H1 (cell line): ENCODE measurements at regions not wholly inside any gene's neighbourhood (a gene's known extent, or its start where the extent isn't known, plus 50 kb on each side); places are given as distances from the start of the nearest gene placed in this dataset.
A peak's percentile ranks its signal among the peaks of the same experiment; 100 is the strongest.

ENCODE experiments used
- CTCF ChIA-PET: fragments of 300-600 bp; sonication (Branson Sonifier 250); formaldehyde crosslinking; loops from one replicate; lab custom pipeline; 2021; ENCODE audit not compliant: partially characterized antibody; lab: Charles Lee
- POLR2A ChIA-PET: fragments of 300-600 bp; sonication (Branson Sonifier 250); formaldehyde crosslinking; loops from one replicate; lab custom pipeline; 2021; ENCODE audit warnings: inconsistent platforms; ENCODE audit not compliant: partially characterized antibody; lab: Charles Lee
- DNase-seq, 2 experiments: peaks; one replicate each; pipeline versions ENCODE4 v3.0.0 to v3.0.0-alpha.2; 2010 to 2022; ENCODE audit warnings: low spot score in 2 of 2, low read depth in 1 of 2, mixed read lengths in 1 of 2
- FAIRE-seq: peaks from 2 replicates; lab custom pipeline; 2011; peaks lifted over from hg19 to GRCh38; lab: Jason Lieb, UNC
- H2AFZ ChIP-seq: 2 replicates; pipeline ENCODE4 v1.8.1; 2012; ENCODE audit warnings: low read length, inconsistent platforms
- H2AK5ac ChIP-seq: 2 replicates; pipeline ENCODE4 v1.6.1; 2013; ENCODE audit warnings: low read depth, low read length
- H2BK120ac ChIP-seq: replicated peaks from 2 replicates; pipeline ENCODE3; 2013; ENCODE audit warnings: low read depth, low read length, inconsistent platforms
- H2BK12ac ChIP-seq: 2 replicates; pipeline ENCODE4 v1.6.1; 2013; ENCODE audit warnings: low read depth, low read length
- H2BK15ac ChIP-seq: 2 replicates; pipeline ENCODE4 v1.6.1; 2013; ENCODE audit warnings: low read length
- H2BK20ac ChIP-seq: 2 replicates; pipeline ENCODE4 v1.6.1; 2013; ENCODE audit warnings: low read length
- H2BK5ac ChIP-seq: 2 replicates; pipeline ENCODE4 v1.6.1; 2013; ENCODE audit warnings: low read depth, low read length
- H3K14ac ChIP-seq: 2 replicates; pipeline ENCODE4 v1.6.1; 2013; ENCODE audit warnings: inconsistent platforms; ENCODE audit not compliant: insufficient read length
- H3K18ac ChIP-seq: 2 replicates; pipeline ENCODE4 v1.6.1; 2013; ENCODE audit warnings: low read length; ENCODE audit errors: extremely low read depth
- H3K23ac ChIP-seq: 2 replicates; pipeline ENCODE4 v1.6.1; 2013; ENCODE audit warnings: inconsistent platforms; ENCODE audit not compliant: insufficient read length
- H3K23me2 ChIP-seq: 2 replicates; pipeline ENCODE4 v1.6.1; 2013; ENCODE audit warnings: low read depth, low read length
- H3K27ac ChIP-seq: 2 replicates; pipeline ENCODE4 v1.6.1; 2011; ENCODE audit warnings: low read depth, low read length, inconsistent platforms
- H3K27me3 ChIP-seq, 4 experiments: replicated peaks in 1 of 4; 1 replicate in 1 of 4; 2 replicates in 3 of 4; pipeline versions ENCODE4 v1.6.1 to v1.8.1; 2011 to 2013; ENCODE audit warnings: low read length in 3 of 4, mild to moderate bottlenecking in 3 of 4, inconsistent platforms in 2 of 4, mixed read lengths in 2 of 4, moderate library complexity in 1 of 4; ENCODE audit not compliant: control insufficient read depth in 3 of 4, insufficient read depth in 3 of 4; ENCODE audit errors: extremely low read depth in 1 of 4
- H3K36me3 ChIP-seq, 4 experiments: 2 replicates each; pipeline versions ENCODE4 v1.6.1 to v1.8.1; 2011 to 2013; ENCODE audit warnings: mild to moderate bottlenecking in 4 of 4, low read length in 3 of 4, moderate library complexity in 2 of 4, control low read depth in 1 of 4, inconsistent platforms in 1 of 4; ENCODE audit not compliant: insufficient read depth in 4 of 4, control insufficient read depth in 2 of 4
- H3K4ac ChIP-seq: replicated peaks from 2 replicates; pipeline ENCODE3; 2013; ENCODE audit warnings: low read length, low read depth, mixed read lengths, inconsistent platforms; ENCODE audit not compliant: insufficient read length
- H3K4me1 ChIP-seq, 4 experiments: replicated peaks in 1 of 4; 1 replicate in 1 of 4; 2 replicates in 3 of 4; pipeline versions ENCODE4 v1.6.1 to v1.8.1; 2011 to 2013; ENCODE audit warnings: low read length in 3 of 4, inconsistent platforms in 2 of 4, mixed read lengths in 1 of 4; ENCODE audit not compliant: insufficient read depth in 4 of 4, control insufficient read depth in 3 of 4
- H3K4me2 ChIP-seq, 2 experiments: 2 replicates each; pipeline versions ENCODE4 v1.6.1 to v1.8.1; 2011 to 2013; ENCODE audit warnings: low read depth in 2 of 2, low read length in 2 of 2, control low read depth in 1 of 2, inconsistent platforms in 1 of 2, mild to moderate bottlenecking in 1 of 2; ENCODE audit not compliant: insufficient read depth in 1 of 2
- H3K4me3 ChIP-seq, 4 experiments: fragments of 200-600, 300-600 bp in 1 of 4; sonication (generic), shearing (Covaris generic), sonication (Bioruptor Twin) in 1 of 4; 2 replicates each; pipeline versions ENCODE4 v1.5.1 to v1.8.1; 2011 to 2016; ENCODE audit warnings: low read length in 4 of 4, low read depth in 3 of 4, control low read depth in 2 of 4, inconsistent platforms in 2 of 4, mild to moderate bottlenecking in 2 of 4, mixed read lengths in 1 of 4, moderate library complexity in 1 of 4; ENCODE audit not compliant: insufficient read depth in 2 of 4; ENCODE audit errors: extremely low read depth in 1 of 4
- H3K56ac ChIP-seq: replicated peaks from 2 replicates; pipeline ENCODE3; 2013; ENCODE audit warnings: low read depth, mild to moderate bottlenecking, mixed read lengths, low read length, inconsistent platforms; ENCODE audit not compliant: insufficient read length
- H3K79me1 ChIP-seq: 2 replicates; pipeline ENCODE4 v1.6.1; 2013; ENCODE audit warnings: low read depth, low read length, control low read depth
- H3K79me2 ChIP-seq, 2 experiments: 2 replicates each; pipeline versions ENCODE4 v1.6.1 to v1.8.1; 2012 to 2013; ENCODE audit warnings: low read length in 2 of 2, mild to moderate bottlenecking in 2 of 2, inconsistent platforms in 1 of 2; ENCODE audit not compliant: insufficient read depth in 2 of 2, control insufficient read depth in 1 of 2
- H3K9ac ChIP-seq, 4 experiments: replicated peaks in 1 of 4; 1 replicate in 1 of 4; 2 replicates in 3 of 4; pipeline versions ENCODE4 v1.6.1 to v1.8.1; 2011 to 2013; ENCODE audit warnings: low read depth in 3 of 4, low read length in 3 of 4, control low read depth in 2 of 4, mild to moderate bottlenecking in 2 of 4, moderate library complexity in 2 of 4, inconsistent platforms in 1 of 4; ENCODE audit errors: extremely low read depth in 1 of 4
- H3K9me3 ChIP-seq, 2 experiments: 2 replicates each; pipeline versions ENCODE4 v1.6.1 to v1.8.1; 2012 to 2013; ENCODE audit warnings: mild to moderate bottlenecking in 2 of 2, moderate library complexity in 2 of 2, control low read depth in 1 of 2, inconsistent platforms in 1 of 2, low read depth in 1 of 2, low read length in 1 of 2, mixed read lengths in 1 of 2; ENCODE audit not compliant: insufficient read depth in 2 of 2
- H4K20me1 ChIP-seq, 2 experiments: replicated peaks in 1 of 2; 2 replicates each; pipeline versions ENCODE3 to v1.8.1; 2011 to 2013; ENCODE audit warnings: inconsistent platforms in 2 of 2, low read length in 2 of 2, mild to moderate bottlenecking in 1 of 2; ENCODE audit not compliant: insufficient read depth in 2 of 2, control insufficient read depth in 1 of 2
- H4K5ac ChIP-seq: 2 replicates; pipeline ENCODE4 v1.6.1; 2013; ENCODE audit warnings: low read length, low read depth, mixed read lengths, inconsistent platforms; ENCODE audit not compliant: insufficient read length
- H4K8ac ChIP-seq: 2 replicates; pipeline ENCODE4 v1.8.0; 2013; ENCODE audit warnings: mild to moderate bottlenecking, moderate library complexity, low read length, inconsistent platforms; ENCODE audit not compliant: insufficient read depth; ENCODE audit errors: extremely low read depth
- H4K91ac ChIP-seq: replicated peaks from 2 replicates; pipeline ENCODE3; 2013; ENCODE audit warnings: low read length, mixed read lengths, inconsistent platforms; ENCODE audit not compliant: insufficient read length
- CBX5 ChIP-seq: fragments of 300-800, 300-1000 bp; sonication (generic); IDR thresholded peaks from 2 replicates; pipeline ENCODE4 v1.7.1; 2016; ENCODE audit warnings: antibody characterized with exemption, low read length, low read depth
- CTBP2 ChIP-seq: IDR thresholded peaks from 2 replicates; pipeline ENCODE4 v1.7.0; 2011; ENCODE audit warnings: borderline replicate concordance, mild to moderate bottlenecking, moderate library complexity, mixed read lengths, low read length; ENCODE audit not compliant: insufficient read depth, insufficient read length
- HDAC6 ChIP-seq: IDR thresholded peaks from one replicate; pipeline ENCODE4 v1.7.1; 2012; ENCODE audit warnings: low read depth, mild to moderate bottlenecking, inconsistent platforms, low read length, moderate library complexity
- NANOG ChIP-seq: IDR thresholded peaks from 2 replicates; pipeline ENCODE4 v1.6.1; 2011; ENCODE audit warnings: low read length, low read depth, mild to moderate bottlenecking, inconsistent platforms; ENCODE audit not compliant: insufficient read depth, poor library complexity, severe bottlenecking
- RBBP5 ChIP-seq: IDR thresholded peaks from 2 replicates; pipeline ENCODE4 v1.7.1; 2012; ENCODE audit warnings: low read depth, mild to moderate bottlenecking, inconsistent platforms, low read length, moderate library complexity, borderline replicate concordance
- RXRA ChIP-seq: IDR thresholded peaks from 2 replicates; pipeline ENCODE4 v1.6.1; 2011; ENCODE audit warnings: low read depth, mild to moderate bottlenecking, low read length, moderate library complexity; ENCODE audit not compliant: insufficient read depth
- SUZ12 ChIP-seq: fragments of 200-600 bp; sonication (generic); IDR thresholded peaks from 2 replicates; pipeline ENCODE4 v1.6.1; 2012; ENCODE audit warnings: mild to moderate bottlenecking, inconsistent platforms, low read length, moderate library complexity, mixed read lengths
- WGBS, 2 experiments: shearing (Covaris generic) in 1 of 2; methylation state at CpG; one replicate each; pipeline versions ENCODE4 v1.1.6 to v1.1.7; 2013 to 2015; ENCODE audit warnings: low lambda C conversion rate in 2 of 2, mixed read lengths in 2 of 2, inconsistent platforms in 1 of 2, low coverage in 1 of 2, missing lambda C conversion rate in 1 of 2; ENCODE audit not compliant: insufficient replicate concordance in 2 of 2, insufficient coverage in 1 of 2, insufficient read length in 1 of 2; ENCODE audit errors: extremely low coverage in 1 of 2, missing lambda C conversion rate in 1 of 2; 5-methylcytosine and 5-hydroxymethylcytosine counted together
- TF ChIP-seq, protein P1 (sequence below), 3 experiments: IDR thresholded peaks; 1 replicate in 2 of 3; 2 replicates in 1 of 3; pipeline versions ENCODE4 v1.5.1 to v1.6.1; 2011; ENCODE audit warnings: low read length in 3 of 3, mild to moderate bottlenecking in 3 of 3, inconsistent platforms in 2 of 3, low read depth in 1 of 3, moderate library complexity in 1 of 3; ENCODE audit not compliant: insufficient read depth in 1 of 3; ENCODE audit errors: control extremely low read depth in 1 of 3
- TF ChIP-seq, protein P2 (sequence below): IDR thresholded peaks from 2 replicates; pipeline ENCODE4 v1.6.1; 2011; ENCODE audit warnings: low read length, improper control_type of control experiment

DNA sequence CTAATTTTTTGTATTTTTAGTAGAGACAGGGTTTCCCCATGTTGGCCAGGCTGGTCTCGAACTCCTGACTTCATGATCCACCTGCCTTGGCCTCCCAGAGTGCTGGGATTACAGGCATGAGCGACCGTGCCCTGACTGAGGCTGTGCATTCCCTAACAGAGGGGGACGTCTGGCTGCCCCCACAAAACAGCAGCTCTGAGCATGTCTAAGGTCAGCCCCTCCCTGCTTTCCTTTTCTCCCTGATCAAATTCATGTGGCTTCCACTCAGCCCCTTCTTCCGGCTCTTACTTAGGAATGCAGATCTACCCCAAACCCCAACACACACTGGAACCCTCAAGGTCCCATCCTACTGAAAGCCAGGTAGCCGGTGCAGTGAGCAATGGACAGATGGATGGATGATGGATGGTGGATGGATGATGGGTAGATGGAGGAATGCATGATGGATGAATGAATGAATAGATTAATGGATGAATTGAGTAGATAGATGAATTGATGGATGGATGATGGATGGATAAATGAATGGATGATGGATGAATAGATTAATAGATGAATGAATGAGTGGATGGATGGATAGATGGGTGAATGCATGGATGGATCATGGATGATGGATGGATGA, 91.5 kb upstream of the BHLHE23 start:
- Histone ChIP-seq H3K4me1 (peaks cover 0 to 14% (median 7%) of the 10 kb centered on the region in 4 experiments; a peak in 6 of 7 replicates), H3K4me3 (no peak overlapping the region), H3K14ac (no peak overlapping the region), H4K5ac (no peak overlapping the region), H2BK5ac (no peak overlapping the region), H2BK15ac (no peak overlapping the region), H3K27me3 (peaks cover 28 to 41% (median 40%) of the 10 kb centered on the region in 4 experiments), H2BK20ac (no peak overlapping the region), H2AFZ (no peak overlapping the region), H3K79me1 (no peaks in the 10 kb centered on the region), H3K23me2 (peaks cover 7% of the 10 kb centered on the region), H4K91ac (no peak overlapping the region), H3K27ac (no peak overlapping the region), H4K8ac (no peak overlapping the region), H2BK12ac (no peak overlapping the region), H2AK5ac (no peak overlapping the region), H2BK120ac (no peak overlapping the region), H4K20me1 (peaks cover 2% of the 10 kb centered on the region in 2 experiments), H3K36me3 (peaks cover 0 to 5% (median 0%) of the 10 kb centered on the region in 4 experiments; a peak in 1 of 8 replicates), H3K4ac (no peak overlapping the region), H3K23ac (no peak overlapping the region), H3K79me2 (no peaks in the 10 kb centered on the region), H3K18ac (no peak overlapping the region), H3K9ac (no peak overlapping the region), H3K9me3 (no peaks in the 10 kb centered on the region), H3K56ac (no peak overlapping the region), H3K4me2 (no peak overlapping the region)
- ChIA-PET CTCF (interaction anchor here (1.1 kb wide), 1 partner anchor 46 kb away, joined by 3 read pairs; no protein-coding TSS in a partner anchor), POLR2A (no interaction called here)
- FAIRE-seq (no peak), DNase-seq (peak in 1 of 2 experiments; percentile 20)
- 86% methylated on average over 6 of the region's 6 CpGs; no CpG with 5 or more reads in 1 of the 2 experiments for WGBS, 2 experiments
- no peak for TF ChIP-seq NANOG
- no peak for TF ChIP-seq HDAC6
- no peak for TF ChIP-seq RBBP5
- no peak for TF ChIP-seq RXRA
- TF ChIP-seq SUZ12 = no peak
- TF ChIP-seq, protein P1, sequence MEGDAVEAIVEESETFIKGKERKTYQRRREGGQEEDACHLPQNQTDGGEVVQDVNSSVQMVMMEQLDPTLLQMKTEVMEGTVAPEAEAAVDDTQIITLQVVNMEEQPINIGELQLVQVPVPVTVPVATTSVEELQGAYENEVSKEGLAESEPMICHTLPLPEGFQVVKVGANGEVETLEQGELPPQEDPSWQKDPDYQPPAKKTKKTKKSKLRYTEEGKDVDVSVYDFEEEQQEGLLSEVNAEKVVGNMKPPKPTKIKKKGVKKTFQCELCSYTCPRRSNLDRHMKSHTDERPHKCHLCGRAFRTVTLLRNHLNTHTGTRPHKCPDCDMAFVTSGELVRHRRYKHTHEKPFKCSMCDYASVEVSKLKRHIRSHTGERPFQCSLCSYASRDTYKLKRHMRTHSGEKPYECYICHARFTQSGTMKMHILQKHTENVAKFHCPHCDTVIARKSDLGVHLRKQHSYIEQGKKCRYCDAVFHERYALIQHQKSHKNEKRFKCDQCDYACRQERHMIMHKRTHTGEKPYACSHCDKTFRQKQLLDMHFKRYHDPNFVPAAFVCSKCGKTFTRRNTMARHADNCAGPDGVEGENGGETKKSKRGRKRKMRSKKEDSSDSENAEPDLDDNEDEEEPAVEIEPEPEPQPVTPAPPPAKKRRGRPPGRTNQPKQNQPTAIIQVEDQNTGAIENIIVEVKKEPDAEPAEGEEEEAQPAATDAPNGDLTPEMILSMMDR (IDR thresholded peaks at IDR 0.05; ENCODE audit: control extremely low read depth in 1 of 3, insufficient read depth in 1 of 3, low read depth in 1 of 3, low read length in 3 of 3) = no peak
- TF ChIP-seq CBX5 = no peak
- TF ChIP-seq, protein P2, sequence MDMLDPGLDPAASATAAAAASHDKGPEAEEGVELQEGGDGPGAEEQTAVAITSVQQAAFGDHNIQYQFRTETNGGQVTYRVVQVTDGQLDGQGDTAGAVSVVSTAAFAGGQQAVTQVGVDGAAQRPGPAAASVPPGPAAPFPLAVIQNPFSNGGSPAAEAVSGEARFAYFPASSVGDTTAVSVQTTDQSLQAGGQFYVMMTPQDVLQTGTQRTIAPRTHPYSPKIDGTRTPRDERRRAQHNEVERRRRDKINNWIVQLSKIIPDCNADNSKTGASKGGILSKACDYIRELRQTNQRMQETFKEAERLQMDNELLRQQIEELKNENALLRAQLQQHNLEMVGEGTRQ = no peak
- no peak for TF ChIP-seq CTBP2
